Jurkat, Clone E6-1 (cell line): ENCODE measurements at regions not wholly inside any gene's neighbourhood (a gene's known extent, or its start where the extent isn't known, plus 50 kb on each side); places are given as distances from the start of the nearest gene placed in this dataset.
"Not testable (repeated sequence)": the region's sequence is repeated elsewhere in the genome, so short reads cannot be mapped to it uniquely, and the experiment has no call there.

Source experiments
- DNase-seq: peaks from one replicate; pipeline ENCODE4 v3.0.0-alpha.2; 2011; ENCODE audit warnings: low read depth, low spot score
- H3K4me3 ChIP-seq: 2 replicates; pipeline ENCODE4 v1.5.1; 2011; ENCODE audit warnings: mild to moderate bottlenecking, low read length, control low read depth, moderate library complexity

GRCh38 chr4:126385954-126386353 is 1071.2 kb downstream of the FAT4 start:
- no peak overlapping the region for H3K4me3 ChIP-seq
- no peak for DNase-seq

- no peak for DNase-seq
- H3K4me3 ChIP-seq: no peak overlapping the region
Measured at GRCh38 chr4:126386512-126386911, 1071.8 kb downstream of the FAT4 start.

GRCh38 chr4:126395664-126396063 is 1080.9 kb downstream of the FAT4 start:
- no peak for DNase-seq
- no peak overlapping the region for H3K4me3 ChIP-seq

GRCh38 chr4:126396121-126396520 is 1081.4 kb downstream of the FAT4 start:
- DNase-seq: no peak
- H3K4me3 ChIP-seq: no peak overlapping the region

GRCh38 chr4:126396703-126397102 is 1081.9 kb downstream of the FAT4 start:
- DNase-seq: no peak
- no peak overlapping the region for H3K4me3 ChIP-seq

GRCh38 chr4:126404549-126404948 is 1089.8 kb downstream of the FAT4 start:
- no peak for DNase-seq

GRCh38 chr4:126405369-126405982 is 1090.7 kb downstream of the FAT4 start:
- peak; percentile 23 for DNase-seq
- no peak overlapping the region for H3K4me3 ChIP-seq

More at GRCh38 chr4:126404549-126404948, 1089.8 kb downstream of the FAT4 start:
- no peak overlapping the region for H3K4me3 ChIP-seq

- DNase-seq: no peak
- no peak overlapping the region for H3K4me3 ChIP-seq
Measured at GRCh38 chr4:126409746-126410145, 1095.0 kb downstream of the FAT4 start.

GRCh38 chr4:126411047-126411446 is 1096.3 kb downstream of the FAT4 start:
- H3K4me3 ChIP-seq: no peak overlapping the region
- DNase-seq: no peak

GRCh38 chr4:126412310-126412709 is 1097.6 kb downstream of the FAT4 start:
- not testable (repeated sequence) for DNase-seq, H3K4me3 ChIP-seq

GRCh38 chr4:126414741-126415140 is 1100.0 kb downstream of the FAT4 start:
- DNase-seq: no peak
- no peak overlapping the region for H3K4me3 ChIP-seq

GRCh38 chr4:126419266-126419665 is 1104.5 kb downstream of the FAT4 start:
- H3K4me3 ChIP-seq: no peak overlapping the region
- no peak for DNase-seq

- H3K4me3 ChIP-seq: no peak overlapping the region
Measured at GRCh38 chr4:126427853-126428252, 1113.1 kb downstream of the FAT4 start.

GRCh38 chr4:126431049-126431448 is 1116.3 kb downstream of the FAT4 start:
- no peak overlapping the region for H3K4me3 ChIP-seq
- no peak for DNase-seq

More at GRCh38 chr4:126427853-126428252, 1113.1 kb downstream of the FAT4 start:
- DNase-seq: no peak

- no peak overlapping the region for H3K4me3 ChIP-seq
- no peak for DNase-seq
Measured at GRCh38 chr4:126435491-126435890, 1120.7 kb downstream of the FAT4 start.

- no peak for DNase-seq
- H3K4me3 ChIP-seq: no peak overlapping the region
Measured at GRCh38 chr4:126440297-126440696, 1125.5 kb downstream of the FAT4 start.

GRCh38 chr4:126441173-126442035 is 1126.6 kb downstream of the FAT4 start:
- no peak overlapping the region for H3K4me3 ChIP-seq
- no peak for DNase-seq

GRCh38 chr4:126445596-126445995 is 1130.8 kb downstream of the FAT4 start:
- DNase-seq: no peak
- no peak overlapping the region for H3K4me3 ChIP-seq

- no peak for DNase-seq
- no peak overlapping the region for H3K4me3 ChIP-seq
Measured at GRCh38 chr4:126446917-126447316, 1132.2 kb downstream of the FAT4 start.

- no peak overlapping the region for H3K4me3 ChIP-seq
Measured at GRCh38 chr4:126448086-126448845, 1133.5 kb downstream of the FAT4 start.

More at GRCh38 chr4:126448086-126448845, 1133.5 kb downstream of the FAT4 start:
- DNase-seq: no peak
